Tibial artery (tissue), 4 donors: ENCODE measurements at regions not wholly inside any gene's neighbourhood (a gene's known extent, or its start where the extent isn't known, plus 50 kb on each side); places are given as distances from the start of the nearest gene placed in this dataset.
"Not testable (repeated sequence)": the region's sequence is repeated elsewhere in the genome, so short reads cannot be mapped to it uniquely, and the experiment has no call there.

Source experiments
- DNase-seq, 2 donors: peaks; one replicate each; pipeline ENCODE4 v3.0.0-alpha.2; 2019
- H3K27ac ChIP-seq, 2 donors: fragments of 200-600 bp; sonication (generic) in 1 of 2; 1 replicate in 1 of 2; 2 replicates in 1 of 2; pipeline ENCODE4 v1.5.1; 2018 to 2019; ENCODE audit warnings: mild to moderate bottlenecking in 1 of 2
- H3K27me3 ChIP-seq, 2 donors: fragments of 200-600 bp; sonication (generic) in 1 of 2; one replicate each; pipeline versions ENCODE4 v1.5.1 to v1.6.0; 2016 to 2019
- H3K36me3 ChIP-seq, 3 donors: fragments of 200-600 bp; sonication (generic) in 2 of 3; one replicate each; pipeline ENCODE4 v1.5.1; 2016 to 2019; ENCODE audit warnings: mild to moderate bottlenecking in 2 of 3
- H3K4me1 ChIP-seq, 4 donors: fragments of 200-600 bp; sonication (generic) in 2 of 4; 1 replicate in 3 of 4; 2 replicates in 1 of 4; pipeline ENCODE4 v1.5.1; 2016 to 2019
- H3K4me3 ChIP-seq, 2 donors: fragments of 200-600 bp; sonication (generic) in 1 of 2; 1 replicate in 1 of 2; 2 replicates in 1 of 2; pipeline ENCODE4 v1.5.1; 2018 to 2019; ENCODE audit warnings: mild to moderate bottlenecking in 2 of 2
- H3K9me3 ChIP-seq, 3 donors: fragments of 200-600 bp; sonication (generic) in 1 of 3; one replicate each; pipeline ENCODE4 v1.5.1; 2016 to 2019
- intact Hi-C: fragments of 100-400 bp; cut with DNase I; formaldehyde crosslinking; loops from one replicate; pipeline ENCODE4 v1.15.0; 2023; ENCODE audit warnings: low total_unique reads
- TF ChIP-seq, protein P1 (sequence below), 2 experiments: fragments of 200-600 bp in 1 of 2; fragments of 450-650 bp in 1 of 2; IDR thresholded peaks; one replicate each; pipeline ENCODE4 v1.5.1; 2017 to 2019; ENCODE audit warnings: antibody characterized with exemption in 2 of 2, mild to moderate bottlenecking in 1 of 2, moderate library complexity in 1 of 2

DNA sequence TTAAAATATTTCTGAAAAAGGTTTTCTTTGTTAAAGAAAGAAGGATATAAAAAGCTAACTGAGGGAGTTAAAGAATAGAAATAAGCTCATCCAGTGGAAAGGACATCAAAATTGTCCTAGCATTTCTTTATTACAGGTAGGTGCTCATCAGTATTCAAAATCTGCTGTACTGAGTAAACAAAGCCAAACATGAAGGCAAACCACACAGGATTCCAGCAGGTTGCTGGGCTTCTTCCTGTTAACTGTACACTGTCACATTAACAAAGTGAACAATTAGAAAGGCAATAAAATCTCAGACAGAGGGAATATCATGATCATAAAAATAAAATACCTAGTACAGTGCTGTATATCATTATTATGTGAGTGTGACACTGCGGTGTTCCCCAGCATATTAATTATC lies 1541.0 kb downstream of the SLITRK5 start:
- no peaks in the 10 kb centered on the region for H3K9me3 ChIP-seq
- H3K27me3 ChIP-seq: no peaks in the 10 kb centered on the region
- H3K36me3 ChIP-seq: no peaks in the 10 kb centered on the region
- H3K4me1 ChIP-seq: no peaks in the 10 kb centered on the region
- TF ChIP-seq, protein P1, sequence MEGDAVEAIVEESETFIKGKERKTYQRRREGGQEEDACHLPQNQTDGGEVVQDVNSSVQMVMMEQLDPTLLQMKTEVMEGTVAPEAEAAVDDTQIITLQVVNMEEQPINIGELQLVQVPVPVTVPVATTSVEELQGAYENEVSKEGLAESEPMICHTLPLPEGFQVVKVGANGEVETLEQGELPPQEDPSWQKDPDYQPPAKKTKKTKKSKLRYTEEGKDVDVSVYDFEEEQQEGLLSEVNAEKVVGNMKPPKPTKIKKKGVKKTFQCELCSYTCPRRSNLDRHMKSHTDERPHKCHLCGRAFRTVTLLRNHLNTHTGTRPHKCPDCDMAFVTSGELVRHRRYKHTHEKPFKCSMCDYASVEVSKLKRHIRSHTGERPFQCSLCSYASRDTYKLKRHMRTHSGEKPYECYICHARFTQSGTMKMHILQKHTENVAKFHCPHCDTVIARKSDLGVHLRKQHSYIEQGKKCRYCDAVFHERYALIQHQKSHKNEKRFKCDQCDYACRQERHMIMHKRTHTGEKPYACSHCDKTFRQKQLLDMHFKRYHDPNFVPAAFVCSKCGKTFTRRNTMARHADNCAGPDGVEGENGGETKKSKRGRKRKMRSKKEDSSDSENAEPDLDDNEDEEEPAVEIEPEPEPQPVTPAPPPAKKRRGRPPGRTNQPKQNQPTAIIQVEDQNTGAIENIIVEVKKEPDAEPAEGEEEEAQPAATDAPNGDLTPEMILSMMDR (IDR thresholded peaks at IDR 0.05): no peak
- DNase-seq: no peak
- intact Hi-C loops: no loop called here
- H3K27ac ChIP-seq: no peak overlapping the region
- H3K4me3 ChIP-seq: no peak overlapping the region

DNA sequence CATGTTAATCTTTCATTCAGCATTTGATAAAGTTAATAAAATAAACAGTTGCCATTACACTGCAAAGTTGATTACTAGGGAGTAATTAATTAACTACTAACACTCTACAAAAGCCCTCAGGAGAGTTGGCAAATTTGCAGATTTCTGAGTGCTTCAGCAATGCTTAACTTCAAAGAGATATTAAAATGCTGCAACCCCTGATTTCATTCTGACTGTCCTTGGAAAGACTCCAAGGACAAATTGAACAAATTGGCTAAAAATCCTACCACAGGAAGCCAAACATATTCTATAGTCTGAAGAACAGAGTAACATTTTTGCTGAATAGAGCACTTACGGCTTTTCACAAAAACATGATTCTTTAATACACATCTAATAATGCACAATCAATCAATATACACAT lies 1543.0 kb downstream of the SLITRK5 start:
- intact Hi-C loops: no loop called here
- TF ChIP-seq, protein P1 (IDR thresholded peaks at IDR 0.05): no peak
- H3K27me3 ChIP-seq: no peaks in the 10 kb centered on the region
- H3K4me1 ChIP-seq: no peaks in the 10 kb centered on the region
- no peak overlapping the region for H3K27ac ChIP-seq
- H3K9me3 ChIP-seq: no peaks in the 10 kb centered on the region
- H3K4me3 ChIP-seq: no peak overlapping the region
- DNase-seq: no peak
- no peaks in the 10 kb centered on the region for H3K36me3 ChIP-seq

DNA sequence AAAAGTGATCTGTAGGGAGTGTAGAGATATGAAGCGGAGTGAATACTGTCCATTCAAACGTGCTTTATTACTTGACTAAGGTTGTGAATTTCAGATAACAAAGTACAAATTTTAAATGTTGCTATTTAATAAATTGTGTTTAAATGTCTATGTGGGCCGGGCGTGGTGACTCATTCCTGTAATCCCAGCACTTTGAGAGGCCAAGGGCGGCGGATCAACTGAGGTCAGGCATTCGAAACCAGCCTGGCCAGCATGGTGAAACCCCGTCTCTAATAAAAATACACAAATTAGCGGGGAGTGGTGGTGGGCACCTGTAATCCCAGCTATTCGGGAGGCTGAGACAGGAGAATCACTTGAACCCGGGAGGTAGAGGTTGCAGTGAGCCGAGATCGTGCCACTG lies 1544.1 kb downstream of the SLITRK5 start:
- H3K27ac ChIP-seq, H3K4me1 ChIP-seq, DNase-seq, H3K4me3 ChIP-seq, intact Hi-C loops, H3K9me3 ChIP-seq, H3K27me3 ChIP-seq, H3K36me3 ChIP-seq: not testable (repeated sequence)

DNA sequence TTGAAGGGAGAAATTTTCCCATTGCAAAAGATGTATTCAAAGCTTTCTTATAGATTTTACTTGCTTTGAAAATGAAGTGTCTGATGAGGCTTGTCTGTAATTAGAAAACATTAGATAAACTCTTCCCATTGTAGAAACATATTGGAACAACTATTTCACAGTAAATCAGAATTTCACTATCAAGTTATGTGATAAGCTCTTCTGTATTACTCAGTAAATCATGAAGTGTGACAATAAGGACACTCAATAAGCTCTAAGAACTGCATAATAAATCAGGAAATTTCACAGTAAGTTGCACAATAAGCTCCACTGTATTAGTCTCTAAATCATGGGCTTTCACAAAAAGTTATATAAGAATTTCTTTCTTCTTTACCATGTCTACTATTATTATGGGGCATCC lies 1546.6 kb downstream of the SLITRK5 start:
- intact Hi-C loops: no loop called here
- H3K27ac ChIP-seq: no peak overlapping the region
- TF ChIP-seq, protein P1 (IDR thresholded peaks at IDR 0.05): no peak

DNA sequence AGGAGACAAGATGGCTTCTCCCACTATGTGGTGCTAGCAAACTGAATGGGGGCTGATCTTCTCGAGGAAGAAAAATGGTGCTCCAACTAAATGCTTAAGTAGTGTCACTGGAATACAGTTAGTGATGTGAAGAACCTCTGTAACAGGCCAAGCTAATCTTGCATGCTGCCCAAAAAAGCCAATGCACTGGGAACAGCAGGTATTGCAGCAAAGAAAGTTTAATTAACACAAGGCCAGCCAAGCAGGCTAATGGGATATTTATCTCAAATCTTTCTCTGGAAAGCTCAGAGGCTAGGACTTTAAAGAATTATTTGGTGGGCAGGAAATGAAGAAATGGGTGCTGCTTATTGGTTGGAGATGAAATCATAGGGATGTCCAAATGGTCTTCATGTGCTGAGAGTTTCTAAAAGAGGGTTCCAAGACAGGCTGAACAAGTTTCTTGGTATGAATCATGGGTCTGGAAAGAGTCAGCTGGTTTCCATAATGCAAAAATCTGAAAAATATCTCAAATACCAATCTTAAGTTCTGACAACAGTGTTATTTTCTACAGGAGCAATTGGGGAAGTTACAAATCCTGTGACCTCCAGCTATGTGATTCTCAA lies 1550.5 kb downstream of the SLITRK5 start:
- DNase-seq: no peak
- Histone ChIP-seq H3K27me3 (no peaks in the 10 kb centered on the region), H3K9me3 (peaks cover 0 to 12% (median 0%) of the 10 kb centered on the region in 3 donors), H3K4me1 (no peaks in the 10 kb centered on the region), H3K36me3 (no peaks in the 10 kb centered on the region), H3K4me3 (no peak overlapping the region), H3K27ac (no peak overlapping the region)
- intact Hi-C loops: no loop called here
- TF ChIP-seq, protein P1 (IDR thresholded peaks at IDR 0.05): no peak

More for the DNA sequence above, 1546.6 kb downstream of the SLITRK5 start:
- H3K4me1 ChIP-seq: no peaks in the 10 kb centered on the region
- no peaks in the 10 kb centered on the region for H3K27me3 ChIP-seq
- no peak for DNase-seq
- H3K4me3 ChIP-seq: no peak overlapping the region
- H3K9me3 ChIP-seq: peaks cover 0 to 12% (median 0%) of the 10 kb centered on the region in 3 donors
- H3K36me3 ChIP-seq: no peaks in the 10 kb centered on the region

DNA sequence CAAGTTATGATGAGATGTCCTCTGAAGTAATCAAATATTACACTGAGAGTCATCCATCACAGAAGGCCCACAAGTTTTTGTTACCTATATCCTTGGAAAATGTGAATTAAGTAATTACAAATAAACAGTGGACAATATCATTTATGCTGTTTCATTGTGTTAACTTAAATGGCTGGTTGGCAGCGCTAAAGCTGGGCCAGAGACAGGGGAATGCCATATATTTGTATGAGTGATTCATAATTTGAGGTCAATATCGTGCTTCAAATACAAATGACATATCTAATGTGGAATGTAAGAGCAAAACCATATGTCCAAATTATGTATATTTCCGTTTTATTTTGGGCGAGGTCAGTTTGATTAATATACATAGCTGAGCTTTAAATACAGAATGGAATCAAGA lies 1556.2 kb downstream of the SLITRK5 start:
- TF ChIP-seq, protein P1 (IDR thresholded peaks at IDR 0.05): no peak
- H3K27me3 ChIP-seq: no peaks in the 10 kb centered on the region
- no peak overlapping the region for H3K27ac ChIP-seq
- H3K4me1 ChIP-seq: no peaks in the 10 kb centered on the region
- H3K36me3 ChIP-seq: no peaks in the 10 kb centered on the region
- H3K4me3 ChIP-seq: no peak overlapping the region
- DNase-seq: no peak
- H3K9me3 ChIP-seq: no peaks in the 10 kb centered on the region
- intact Hi-C loops: no loop called here
